Heart left ventricle (tissue), 16 donors: ENCODE measurements at regions not wholly inside any gene's neighbourhood (a gene's known extent, or its start where the extent isn't known, plus 50 kb on each side); places are given as distances from the start of the nearest gene placed in this dataset.

ENCODE experiments used
- ATAC-seq, 4 donors: fragments of 200-7000 bp; cut with Tn5 transposase; one replicate each; pipeline ENCODE4 v1.9.1; 2020 to 2022; ENCODE audit warnings: moderate library complexity in 4 of 4, mild to moderate bottlenecking in 3 of 4, moderate number of reproducible peaks in 1 of 4
- DNase-seq, 5 donors: peaks; one replicate each; pipeline ENCODE4 v3.0.0-alpha.2; 2020
- H3K27ac ChIP-seq, 12 donors: fragments of 200-600 bp; sonication (generic) in 4 of 12; one replicate each; pipeline versions ENCODE4 v1.5.0 to v1.8.0; 2016 to 2022; ENCODE audit warnings: mild to moderate bottlenecking in 2 of 12
- H3K27me3 ChIP-seq, 9 donors: fragments of 200-600 bp; sonication (generic) in 2 of 9; one replicate each; pipeline versions ENCODE4 v1.5.1 to v1.8.0; 2016 to 2022; ENCODE audit warnings: mild to moderate bottlenecking in 3 of 9
- H3K36me3 ChIP-seq, 9 donors: fragments of 200-600 bp; sonication (generic) in 2 of 9; one replicate each; pipeline versions ENCODE4 v1.5.0 to v1.8.0; 2018 to 2022; ENCODE audit warnings: mild to moderate bottlenecking in 2 of 9
- H3K4me1 ChIP-seq, 12 donors: fragments of 200-600 bp; sonication (generic) in 4 of 12; one replicate each; pipeline versions ENCODE4 v1.5.0 to v1.8.0; 2016 to 2022; ENCODE audit warnings: mild to moderate bottlenecking in 3 of 12
- H3K4me3 ChIP-seq, 12 donors: fragments of 200-600 bp; sonication (generic) in 4 of 12; one replicate each; pipeline versions ENCODE4 v1.5.0 to v1.8.0; 2017 to 2022; ENCODE audit warnings: mild to moderate bottlenecking in 9 of 12, moderate library complexity in 4 of 12
- H3K9me3 ChIP-seq, 12 donors: fragments of 200-600 bp; sonication (generic) in 4 of 12; one replicate each; pipeline versions ENCODE4 v1.5.0 to v1.8.0; 2016 to 2022; ENCODE audit warnings: mild to moderate bottlenecking in 1 of 12
- POLR2A ChIP-seq, 2 donors: fragments of 450-650 bp; IDR thresholded peaks; one replicate each; pipeline ENCODE4 v1.6.1; 2017; ENCODE audit warnings: antibody characterized with exemption in 2 of 2, mild to moderate bottlenecking in 2 of 2, moderate library complexity in 2 of 2
- WGBS, 4 donors: extraction: QIAGEN DNeasy Blood & Tissue Kit in 2 of 4; methylation state at CpG; one replicate each; pipeline versions ENCODE4 v1.1.5 to v1.1.7; 2013 to 2018; 5-methylcytosine and 5-hydroxymethylcytosine counted together
- intact Hi-C, 10 donors: fragments of 100-400 bp; cut with DNase I; formaldehyde crosslinking; loops; one replicate each; pipeline versions ENCODE4 v1.11.1 to v1.14.2; 2022
- TF ChIP-seq, protein P1 (sequence below), 12 donors: fragments of 200-600 bp; sonication (generic) in 4 of 12; IDR thresholded peaks; one replicate each; pipeline versions ENCODE4 v1.5.0 to v1.8.0; 2018 to 2022; ENCODE audit warnings: antibody characterized with exemption in 12 of 12, mild to moderate bottlenecking in 5 of 12
- donor health status: ischemic (EF 13 %, LVEDD 7.1; RV severe dilation, severe dysfunction).
- donor health status: healthy with polysubstance abuse.
- donor health status: DM: no; HTN: yes; CAD: no.
- donor health status: DM: no; HTN: no; CAD: no.
- donor health status: ischemic (EF 25% LVEDD 6.9; RV normal size, moderate dysfunction).
- donor health status: ischemic (EF 25% LVEDD 5.7; RV mildly dilated, moderate dysfunction).
- donor health status: healthy.
- donor health status: DM: yes; HTN: yes; CAD: no.
- donor health status: ischemic (EF 35%, LVEDD 5.7; RV mildly dilated, moderate dysfunction).
- donor health status: nonischemic (EF 11% LVEDD 7.7; RV severe dilation, severe dysfunction).
- donor health status: DM: yes; HTN: yes; CAD: no.
- donor health status: PGD.
- donor health status: ischemic (EF 29% LVEDD 5.4; RV normal size, mild dysfunction).
- donor health status: nonischemic (EF 23%, LVEDD 6.1; RV moderate dilation, normal function).

DNA sequence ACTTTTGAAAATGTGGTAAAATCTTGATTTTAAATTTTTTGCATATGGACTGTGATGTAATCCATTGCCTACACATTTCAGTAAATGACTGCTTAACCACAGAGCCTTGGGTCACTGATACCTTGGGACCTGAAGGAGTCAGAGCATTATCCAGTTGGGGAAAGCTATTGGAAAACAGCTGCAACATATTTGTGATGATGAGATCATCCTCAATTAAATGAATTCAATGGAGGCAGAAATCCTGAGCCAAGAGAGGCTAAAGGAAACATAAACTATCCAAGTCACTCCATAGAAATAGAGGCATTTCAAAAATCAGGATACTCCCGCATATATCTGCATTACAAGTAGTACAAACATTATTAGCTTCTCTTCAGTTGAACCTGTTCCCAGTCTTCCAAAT, 99.8 kb upstream of the PRMT6 start:
- Histone ChIP-seq H3K36me3 (no peaks in the 10 kb centered on the region), H3K27ac (no peak overlapping the region), H3K9me3 (no peaks in the 10 kb centered on the region), H3K4me1 (no peaks in the 10 kb centered on the region), H3K27me3 (peaks cover 0 to 3% (median 0%) of the 10 kb centered on the region in 9 donors), H3K4me3 (no peak overlapping the region)
- 85 to 94% (median 88%) methylated on average over 1 of the region's 1 CpG for WGBS, 4 donors
- ATAC-seq (no peak), DNase-seq (no peak)
- TF ChIP-seq, protein P1, sequence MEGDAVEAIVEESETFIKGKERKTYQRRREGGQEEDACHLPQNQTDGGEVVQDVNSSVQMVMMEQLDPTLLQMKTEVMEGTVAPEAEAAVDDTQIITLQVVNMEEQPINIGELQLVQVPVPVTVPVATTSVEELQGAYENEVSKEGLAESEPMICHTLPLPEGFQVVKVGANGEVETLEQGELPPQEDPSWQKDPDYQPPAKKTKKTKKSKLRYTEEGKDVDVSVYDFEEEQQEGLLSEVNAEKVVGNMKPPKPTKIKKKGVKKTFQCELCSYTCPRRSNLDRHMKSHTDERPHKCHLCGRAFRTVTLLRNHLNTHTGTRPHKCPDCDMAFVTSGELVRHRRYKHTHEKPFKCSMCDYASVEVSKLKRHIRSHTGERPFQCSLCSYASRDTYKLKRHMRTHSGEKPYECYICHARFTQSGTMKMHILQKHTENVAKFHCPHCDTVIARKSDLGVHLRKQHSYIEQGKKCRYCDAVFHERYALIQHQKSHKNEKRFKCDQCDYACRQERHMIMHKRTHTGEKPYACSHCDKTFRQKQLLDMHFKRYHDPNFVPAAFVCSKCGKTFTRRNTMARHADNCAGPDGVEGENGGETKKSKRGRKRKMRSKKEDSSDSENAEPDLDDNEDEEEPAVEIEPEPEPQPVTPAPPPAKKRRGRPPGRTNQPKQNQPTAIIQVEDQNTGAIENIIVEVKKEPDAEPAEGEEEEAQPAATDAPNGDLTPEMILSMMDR (IDR thresholded peaks at IDR 0.05): no peak
- TF ChIP-seq POLR2A (IDR thresholded peaks at IDR 0.05): no peak
- intact Hi-C loops: no loop called here

DNA sequence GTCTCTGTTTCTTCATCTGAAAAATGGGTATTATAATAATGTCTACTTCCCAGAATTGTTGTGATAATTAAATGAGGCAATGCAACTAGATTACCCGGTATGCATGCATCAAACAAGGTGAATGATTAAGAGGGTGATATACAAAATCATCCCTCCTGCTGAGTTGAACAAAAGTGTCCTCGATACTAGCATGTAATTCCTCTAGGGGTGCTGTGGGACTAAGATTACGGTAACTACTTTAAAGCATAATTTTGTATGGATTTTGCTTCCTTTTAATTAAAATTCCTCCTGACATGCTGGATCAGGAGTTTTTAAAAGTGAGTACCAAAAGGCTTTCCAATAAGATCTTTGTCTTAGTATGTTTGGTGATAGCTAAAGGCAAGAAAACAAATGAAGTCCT, 98.7 kb upstream of the PRMT6 start:
- Histone ChIP-seq H3K27ac (no peak overlapping the region), H3K9me3 (no peaks in the 10 kb centered on the region), H3K27me3 (peaks cover 0 to 3% (median 0%) of the 10 kb centered on the region in 9 donors), H3K4me1 (no peaks in the 10 kb centered on the region), H3K4me3 (no peak overlapping the region), H3K36me3 (no peaks in the 10 kb centered on the region)
- TF ChIP-seq POLR2A (IDR thresholded peaks at IDR 0.05): no peak
- TF ChIP-seq, protein P1 (IDR thresholded peaks at IDR 0.05): no peak
- DNase-seq (no peak), ATAC-seq (no peak)
- intact Hi-C loops: no loop called here
- WGBS, 4 donors: 73 to 82% (median 80%) methylated on average over 3 of the region's 3 CpGs

DNA sequence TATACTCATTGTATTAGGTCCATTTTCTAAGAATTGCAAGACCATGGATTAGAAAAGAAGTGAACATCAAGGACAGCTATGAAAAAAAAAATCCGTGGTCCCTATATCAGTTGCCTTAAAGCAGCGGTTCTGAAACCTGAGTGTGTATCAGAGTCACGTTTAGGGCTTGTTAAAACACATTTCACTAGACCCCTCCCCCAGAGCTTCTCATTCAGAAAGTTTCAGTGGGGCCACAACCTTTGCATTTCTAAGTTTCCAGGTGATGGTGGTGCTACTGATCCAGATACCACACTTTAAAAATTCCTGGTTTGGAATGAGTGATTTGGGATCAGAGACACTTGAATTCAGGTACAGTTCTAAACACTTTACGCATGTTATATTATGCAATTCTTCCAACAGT, 96.1 kb upstream of the PRMT6 start:
- Histone ChIP-seq H3K36me3 (no peaks in the 10 kb centered on the region), H3K4me1 (no peaks in the 10 kb centered on the region), H3K27me3 (peaks cover 0 to 3% (median 0%) of the 10 kb centered on the region in 9 donors), H3K9me3 (no peaks in the 10 kb centered on the region), H3K4me3 (no peak overlapping the region), H3K27ac (no peak overlapping the region)
- 45 to 66% (median 56%) methylated on average over 4 of the region's 4 CpGs for WGBS, 4 donors
- intact Hi-C loops: no loop called here
- no peak for DNase-seq
- TF ChIP-seq, protein P1 (IDR thresholded peaks at IDR 0.05): no peak
- TF ChIP-seq POLR2A (IDR thresholded peaks at IDR 0.05): no peak
- no peak for ATAC-seq

DNA sequence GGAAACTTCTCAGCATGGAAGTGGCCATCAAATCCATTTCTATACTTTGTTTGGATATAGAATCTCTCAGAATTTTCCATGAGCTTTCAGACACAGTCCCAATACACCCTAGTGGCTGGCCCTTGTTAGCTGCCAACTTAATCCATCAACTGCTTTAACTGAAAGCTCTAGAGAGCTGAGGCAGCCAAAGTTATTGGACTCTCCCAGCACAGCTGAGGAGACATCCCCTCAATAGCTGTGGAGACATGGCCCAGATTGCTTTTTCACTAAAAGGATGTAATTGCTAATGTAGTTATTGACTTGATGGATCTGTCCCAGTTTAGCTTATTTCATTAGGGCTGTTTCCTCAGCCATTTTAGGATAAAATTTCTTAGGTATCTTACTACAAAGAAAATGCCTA, 94.8 kb upstream of the PRMT6 start:
- intact Hi-C loops: no loop called here
- no peak overlapping the region for H3K27ac ChIP-seq
- H3K27me3 ChIP-seq: peaks cover 0 to 3% (median 0%) of the 10 kb centered on the region in 9 donors
- H3K4me3 ChIP-seq: no peak overlapping the region
- H3K4me1 ChIP-seq: no peaks in the 10 kb centered on the region
- H3K9me3 ChIP-seq: no peaks in the 10 kb centered on the region
- DNase-seq (no peak), ATAC-seq (no peak)
- no peak for TF ChIP-seq POLR2A (IDR thresholded peaks at IDR 0.05)
- TF ChIP-seq, protein P1 (IDR thresholded peaks at IDR 0.05): no peak
- no peaks in the 10 kb centered on the region for H3K36me3 ChIP-seq
